ENCODE measurements at regions not wholly inside any gene's neighbourhood (a gene's known extent, or its start where the extent isn't known, plus 50 kb on each side); places are given as distances from the start of the nearest gene placed in this dataset.

DNA sequence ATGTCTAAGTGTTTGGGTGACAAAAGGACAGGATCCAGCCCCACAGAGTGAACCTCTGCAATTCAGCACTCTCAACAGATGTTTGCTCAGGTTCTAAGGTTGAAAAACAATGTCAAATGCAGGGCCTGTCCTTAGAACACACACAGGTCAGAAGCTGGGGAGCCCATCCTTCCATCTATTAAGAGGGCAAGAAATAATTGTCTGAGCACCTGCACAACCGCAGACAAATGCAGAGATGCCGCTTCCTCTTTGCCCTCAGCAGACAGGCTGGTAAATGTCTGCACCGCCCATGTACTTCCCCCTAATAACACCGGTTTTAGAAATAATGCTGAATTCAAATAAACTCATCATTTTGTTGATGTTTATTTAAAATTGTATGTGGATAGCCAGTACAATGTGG is 414.5 kb upstream of the ADAMTS16 start:
- no peak for DNase-seq

DNA sequence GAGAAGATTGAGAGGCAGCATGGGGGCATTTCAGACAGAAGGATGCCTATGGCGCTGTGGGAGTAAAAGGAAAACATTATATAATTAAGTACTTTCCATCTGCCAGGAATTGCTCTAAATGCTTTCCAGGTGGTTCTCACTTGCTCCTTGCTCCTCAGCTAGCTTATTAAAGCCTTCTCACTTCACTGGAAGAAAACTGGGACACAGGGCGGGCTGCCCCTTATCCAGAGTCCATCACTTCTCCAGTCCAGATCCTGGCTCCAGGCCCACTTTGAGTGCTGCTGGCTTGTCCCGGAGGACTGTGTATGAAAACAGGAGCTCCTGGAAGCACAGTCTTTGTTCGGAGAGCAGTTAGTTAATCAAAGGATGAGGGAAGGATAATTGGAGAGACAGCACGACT is 409.9 kb upstream of the ADAMTS16 start:
- no peak for DNase-seq

DNA sequence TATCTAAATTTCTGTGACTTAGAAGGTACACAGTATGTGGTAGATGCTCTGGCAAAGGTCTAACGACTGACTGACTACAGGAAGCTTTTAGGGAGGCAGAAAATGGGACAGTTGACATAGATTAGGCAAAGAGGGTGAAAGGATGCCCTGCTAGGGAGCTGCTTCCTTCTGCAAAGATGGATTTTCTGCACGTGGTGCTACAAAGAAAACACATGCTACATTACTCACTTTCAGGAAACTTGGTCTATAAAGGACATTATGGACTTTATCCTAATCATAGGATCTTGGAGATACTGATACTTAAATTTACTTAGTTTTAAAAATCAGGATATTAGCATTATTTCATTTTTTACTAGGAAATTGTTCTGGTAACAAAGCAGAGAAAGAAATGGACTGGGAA is 405.8 kb upstream of the ADAMTS16 start:
- no peak for DNase-seq

DNA sequence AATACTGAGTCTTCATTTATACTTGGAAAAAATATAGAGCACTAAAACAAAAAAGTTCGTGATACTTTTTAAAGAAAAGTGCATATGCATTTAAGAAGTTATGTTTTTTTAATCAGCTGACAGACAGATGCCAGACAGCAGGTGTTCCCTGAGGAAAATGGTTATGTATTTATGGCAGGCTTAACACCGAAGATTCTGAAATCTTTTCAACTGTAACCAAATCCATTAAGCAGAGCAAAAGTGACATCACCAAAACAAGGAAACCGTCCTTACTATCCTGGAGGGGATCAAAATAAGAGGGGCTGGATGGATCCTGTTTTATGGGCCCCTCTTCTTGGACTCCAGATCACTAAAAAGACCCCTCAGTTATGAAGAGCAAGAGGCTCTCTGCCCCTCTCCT is 404.9 kb upstream of the ADAMTS16 start:
- no peak for DNase-seq

DNA sequence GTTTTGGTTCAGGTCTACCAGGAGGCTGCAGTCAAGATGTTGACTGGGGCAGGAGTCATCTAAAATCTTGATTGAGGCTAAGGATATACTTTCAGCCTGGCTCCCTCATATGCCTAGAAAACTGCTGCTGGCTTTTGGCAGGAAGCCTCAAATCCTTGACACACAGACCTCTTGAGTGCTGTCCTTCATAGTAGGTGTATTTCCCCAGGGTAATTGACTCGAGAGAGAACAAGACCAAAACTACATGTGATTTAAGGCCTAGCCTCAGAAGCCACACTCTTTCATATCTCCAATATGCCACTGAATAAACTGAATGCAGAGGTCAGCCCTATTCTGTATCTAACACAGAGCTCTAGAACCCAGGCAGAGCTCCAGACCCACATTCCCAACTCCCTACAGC is 402.3 kb upstream of the ADAMTS16 start:
- no peak for DNase-seq

DNA sequence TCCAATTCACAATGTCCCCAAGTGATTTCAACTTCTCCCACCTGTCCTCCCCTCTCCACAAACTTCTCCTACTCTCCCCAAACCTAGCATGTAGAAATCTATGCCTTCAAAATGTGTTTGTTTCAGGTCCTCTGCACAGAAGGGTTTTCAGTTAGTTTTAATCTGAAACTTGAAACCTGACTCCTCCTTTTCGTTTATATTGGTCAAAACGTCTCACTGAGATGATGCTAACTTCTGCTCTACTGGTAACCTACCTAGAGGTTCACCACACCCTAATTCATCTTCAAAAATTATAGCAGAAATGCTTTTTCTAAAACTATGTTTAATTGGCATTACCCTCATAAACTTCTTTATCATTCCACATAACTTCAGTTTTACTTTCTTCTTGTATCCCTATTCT is 401.8 kb upstream of the ADAMTS16 start:
- no peak for DNase-seq

DNA sequence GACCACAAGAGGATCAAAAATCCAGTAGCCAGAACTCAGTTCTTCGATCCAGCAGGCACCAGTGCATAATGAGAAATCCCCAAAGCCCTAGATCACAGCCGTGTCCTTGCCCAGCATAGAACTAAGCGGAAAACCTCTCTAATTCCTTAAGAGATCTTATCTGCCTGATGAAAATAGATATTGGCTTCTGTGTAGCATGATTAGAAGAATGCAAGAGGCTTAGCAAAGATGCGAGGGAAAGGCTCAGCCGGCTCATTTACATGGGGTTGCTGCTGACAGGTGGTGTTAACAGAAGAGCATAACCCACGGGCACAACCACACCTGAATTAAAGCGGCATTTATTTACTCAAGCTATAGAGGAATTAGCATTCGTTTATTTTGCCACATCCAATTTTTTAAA is 400.0 kb upstream of the ADAMTS16 start:
- no peak for DNase-seq

DNA sequence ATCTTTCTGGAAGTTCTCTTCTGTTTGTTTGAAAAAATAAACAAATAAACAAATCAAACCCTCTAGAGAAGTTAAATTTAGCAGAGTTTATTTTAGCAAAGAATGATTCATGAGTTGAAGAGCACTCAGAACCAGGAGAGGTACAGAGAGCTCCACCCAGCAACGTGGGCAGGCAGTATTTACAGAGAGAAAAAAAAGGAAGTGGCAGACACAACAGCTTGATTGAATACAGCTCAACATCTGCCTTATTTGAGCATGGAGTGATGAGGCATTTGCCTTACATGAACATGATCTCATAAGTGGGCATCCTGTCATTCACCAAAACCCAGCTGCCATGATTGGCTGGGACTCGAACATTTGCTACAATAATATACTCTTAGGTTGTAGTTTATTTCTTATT is 381.6 kb upstream of the ADAMTS16 start:
- no peak for DNase-seq

DNA sequence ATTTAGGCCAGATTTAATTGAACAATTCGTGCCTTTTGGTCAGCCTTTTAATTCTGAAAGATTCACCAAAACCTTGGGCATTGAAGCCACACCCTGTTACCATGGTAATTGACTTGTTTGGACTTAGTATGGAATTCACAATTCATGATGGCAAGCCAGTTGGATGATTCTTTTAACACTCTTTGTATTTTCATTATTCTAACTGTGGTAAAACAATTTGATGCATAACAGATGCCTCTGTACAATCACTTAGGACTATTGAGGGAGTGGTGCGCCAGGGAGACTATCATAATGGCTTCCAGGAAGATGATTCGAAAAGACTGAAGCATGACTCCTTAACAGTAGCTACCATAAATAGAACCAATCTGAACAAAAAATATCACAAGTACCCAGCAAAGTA is 381.1 kb upstream of the ADAMTS16 start:
- DNase-seq: no peak

DNA sequence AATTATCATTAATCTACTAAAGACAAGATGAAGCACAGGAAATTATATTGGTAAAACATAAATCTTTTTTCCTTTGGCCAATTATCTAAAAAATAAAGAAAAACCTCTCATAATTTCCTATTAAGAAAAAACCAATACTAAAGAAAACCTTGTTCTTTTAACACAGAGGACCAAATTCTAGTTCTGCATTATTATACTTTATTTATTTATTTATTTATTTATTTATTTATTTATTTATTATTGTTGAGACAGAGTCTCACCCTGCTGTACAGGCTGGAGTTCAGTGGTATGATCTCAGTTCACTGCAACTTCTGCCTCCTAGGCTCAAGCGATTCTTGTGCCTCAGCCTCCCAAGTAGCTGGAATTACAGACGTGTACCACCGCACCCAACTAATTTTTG is 377.8 kb upstream of the ADAMTS16 start:
- DNase-seq: no peak

DNA sequence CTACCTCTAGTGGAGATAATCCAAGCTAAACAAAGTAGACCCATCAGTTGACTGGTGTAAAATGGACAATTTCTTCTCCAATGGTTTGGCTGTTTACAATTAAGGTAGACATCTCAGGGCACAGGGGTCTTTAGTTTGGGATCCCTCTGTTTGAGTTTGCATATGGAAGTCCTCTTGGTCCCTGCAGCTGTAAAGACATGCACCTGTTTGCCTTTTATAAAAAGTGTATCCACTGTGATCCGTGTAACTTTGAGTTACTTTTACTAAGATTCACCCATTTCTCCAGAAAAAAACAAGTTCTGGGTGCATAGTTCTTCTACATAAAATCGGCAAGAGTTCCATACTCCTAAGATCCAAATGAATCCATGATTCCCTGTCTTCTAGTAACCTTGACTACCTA is 374.7 kb upstream of the ADAMTS16 start:
- DNase-seq: no peak

DNA sequence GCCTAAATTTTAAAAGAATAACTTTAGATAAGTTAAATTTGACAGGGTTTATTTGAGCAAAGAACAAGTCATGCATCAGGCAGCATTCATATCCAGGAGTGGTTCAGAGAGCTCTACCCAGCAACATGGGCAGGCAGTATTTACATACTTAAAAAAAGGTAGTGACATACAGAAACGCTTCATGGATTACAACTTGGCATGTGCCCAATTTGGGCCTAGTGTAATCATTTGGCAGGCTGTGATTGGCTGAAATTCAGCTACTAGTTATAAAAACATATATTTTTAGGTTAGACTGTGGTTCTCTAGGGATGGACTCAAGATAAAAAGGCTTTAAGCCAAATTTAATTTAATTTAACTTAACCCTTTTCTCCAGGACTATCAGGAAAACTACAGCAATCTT is 374.0 kb upstream of the ADAMTS16 start:
- DNase-seq: no peak

DNA sequence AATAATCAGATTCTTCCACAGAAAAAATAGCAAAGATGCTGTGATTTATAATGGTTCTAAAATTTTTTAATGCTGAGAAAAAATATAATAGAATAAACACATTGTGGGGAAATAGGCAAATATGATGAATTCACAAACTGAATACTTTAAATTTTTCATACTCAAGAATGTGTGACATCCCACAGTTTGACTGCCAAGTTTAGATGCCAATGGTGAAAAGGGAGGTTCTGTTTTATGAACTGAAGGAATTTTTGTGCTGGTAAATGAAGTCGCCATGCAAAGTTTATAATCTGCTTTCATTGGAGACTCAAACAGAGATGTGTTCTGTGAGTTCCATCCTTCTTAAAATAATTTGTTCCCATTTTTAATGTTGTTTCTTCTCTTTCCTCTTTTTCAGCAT is 367.5 kb upstream of the ADAMTS16 start:
- DNase-seq: no peak

DNA sequence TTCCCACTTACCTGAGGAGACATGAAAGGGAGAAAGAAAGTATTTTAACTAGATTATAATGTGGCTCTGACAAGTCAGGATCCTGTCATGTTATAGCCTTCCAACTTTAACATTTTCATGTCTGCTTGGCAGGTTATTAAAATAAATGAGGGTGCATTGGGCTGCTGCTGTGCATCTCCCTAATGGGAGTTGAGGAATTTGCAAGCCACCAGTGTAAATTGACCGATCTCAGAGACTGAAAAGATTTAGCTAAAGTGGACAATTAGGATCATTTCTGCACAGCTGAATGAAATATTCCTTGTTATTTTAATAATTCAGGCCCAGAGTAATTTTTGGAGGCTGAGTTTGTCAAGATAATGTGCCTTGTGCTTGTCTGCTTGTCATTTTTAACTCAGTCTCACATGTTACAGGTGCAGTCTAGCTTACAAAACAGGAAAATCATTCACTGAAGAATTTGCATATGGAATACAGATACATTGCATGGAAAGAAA is 366.3 kb upstream of the ADAMTS16 start:
- DNase-seq: no peak

DNA sequence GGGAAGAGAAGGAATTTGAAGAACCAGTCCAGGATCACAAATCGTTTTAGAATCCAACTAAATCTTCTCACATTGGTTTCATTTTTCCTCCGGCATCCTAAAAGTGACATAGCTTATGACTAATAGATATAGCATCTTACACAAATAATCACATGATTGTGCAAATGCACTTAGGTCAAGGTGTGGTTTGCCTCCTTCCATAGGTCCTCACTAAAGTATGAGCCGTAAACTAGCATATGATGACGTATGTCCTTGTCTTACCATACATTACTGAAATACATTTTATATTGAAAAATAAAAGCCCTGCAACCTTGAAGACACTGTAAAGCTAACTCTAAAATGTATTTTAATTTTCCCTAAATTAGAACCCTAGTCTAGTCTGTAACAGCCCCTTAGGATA is 362.7 kb upstream of the ADAMTS16 start:
- DNase-seq: no peak

DNA sequence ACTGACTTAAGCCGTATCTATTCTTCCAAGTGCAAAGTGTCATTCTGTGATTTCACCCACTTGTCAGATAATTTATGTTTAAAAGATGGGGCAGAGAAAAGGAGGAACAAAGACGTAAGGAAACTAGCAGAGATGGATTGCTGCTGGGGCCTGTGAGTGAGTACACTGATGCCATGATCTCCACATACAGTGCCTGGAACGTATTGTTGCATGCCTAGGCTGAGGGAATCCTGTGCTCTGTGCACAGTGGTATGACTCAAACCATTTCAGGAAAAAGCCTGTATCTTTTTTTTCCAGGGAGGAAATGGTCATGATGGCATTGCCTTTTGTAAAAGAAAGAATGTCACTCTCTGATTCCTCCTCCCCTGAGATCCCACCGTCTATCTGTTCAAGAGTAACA is 359.5 kb upstream of the ADAMTS16 start:
- DNase-seq: peak; percentile 3

DNA sequence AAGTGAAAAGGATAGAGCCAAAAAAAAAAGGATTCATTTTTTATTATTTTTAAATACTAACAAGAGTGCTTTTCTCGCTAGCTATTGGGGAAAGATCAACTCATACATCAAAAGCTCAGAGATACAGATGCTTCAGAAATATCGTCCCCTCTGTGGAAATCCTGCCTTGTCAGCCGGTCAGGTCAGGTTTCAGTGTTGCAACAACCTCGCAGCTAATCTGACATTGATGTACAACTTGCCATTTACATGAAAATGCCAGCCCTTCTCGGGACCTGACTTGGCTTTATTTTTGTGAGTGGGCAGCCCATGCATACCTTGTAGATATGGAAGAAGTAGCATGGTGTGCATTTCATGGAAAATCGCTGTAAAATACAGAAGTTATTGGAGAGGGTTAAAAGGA is 358.8 kb upstream of the ADAMTS16 start:
- DNase-seq: no peak

DNA sequence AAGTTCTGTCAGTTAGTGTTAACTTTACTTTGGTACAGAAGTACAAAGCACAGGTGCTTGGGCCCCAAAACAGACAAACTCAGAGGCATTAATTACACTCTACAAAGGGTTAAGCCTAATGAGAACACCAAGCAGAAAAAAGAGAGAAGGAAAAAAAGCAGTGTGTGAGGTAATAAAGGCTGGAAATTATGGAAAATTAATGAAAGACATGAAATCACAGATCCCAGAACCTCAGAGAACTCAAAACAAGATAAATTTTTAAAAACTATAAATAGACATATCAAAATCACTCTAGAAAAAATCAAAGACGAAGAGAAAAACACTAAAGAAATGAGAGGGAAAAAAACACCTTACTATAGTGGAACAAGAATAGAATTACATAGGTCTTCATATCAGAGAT is 354.2 kb upstream of the ADAMTS16 start:
- no peak for DNase-seq

DNA sequence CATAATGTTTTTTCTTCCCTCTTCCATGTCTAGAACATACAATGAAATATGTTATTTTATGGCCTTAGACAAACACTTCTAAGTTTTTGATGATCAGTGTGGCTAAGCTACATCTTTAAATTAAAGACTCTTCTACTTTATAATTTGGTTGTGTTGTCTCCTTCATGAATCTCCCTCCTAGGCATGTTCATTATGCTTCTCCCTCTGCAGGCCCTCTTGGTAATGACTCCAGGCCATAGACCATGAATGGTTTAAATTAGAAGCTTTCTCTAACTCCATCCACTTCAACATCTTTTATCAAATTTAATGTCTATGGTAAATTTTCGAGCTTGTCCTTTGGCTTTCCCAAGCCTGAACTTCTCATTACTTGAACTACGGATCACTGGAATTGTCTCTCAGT is 342.7 kb upstream of the ADAMTS16 start:
- DNase-seq: no peak

DNA sequence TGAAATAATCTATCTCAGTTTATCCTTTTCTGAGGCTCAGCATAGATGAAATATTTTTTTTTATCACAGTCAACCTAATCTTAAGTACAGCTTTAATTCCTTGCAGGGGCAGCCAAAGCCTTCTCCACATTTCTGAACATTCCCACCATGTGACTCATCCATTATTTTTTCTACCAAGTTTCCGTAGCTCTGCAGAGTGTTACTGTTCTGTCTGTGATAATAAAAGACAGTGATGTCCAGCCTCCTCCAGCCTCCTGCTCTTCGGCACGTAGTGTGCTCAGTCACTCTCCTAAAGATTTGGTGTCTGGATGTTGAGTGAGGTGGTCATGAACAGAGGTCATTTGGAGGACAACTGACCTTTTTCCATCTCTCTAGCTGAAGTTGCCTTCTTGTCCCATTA is 338.1 kb upstream of the ADAMTS16 start:
- DNase-seq: no peak

DNA sequence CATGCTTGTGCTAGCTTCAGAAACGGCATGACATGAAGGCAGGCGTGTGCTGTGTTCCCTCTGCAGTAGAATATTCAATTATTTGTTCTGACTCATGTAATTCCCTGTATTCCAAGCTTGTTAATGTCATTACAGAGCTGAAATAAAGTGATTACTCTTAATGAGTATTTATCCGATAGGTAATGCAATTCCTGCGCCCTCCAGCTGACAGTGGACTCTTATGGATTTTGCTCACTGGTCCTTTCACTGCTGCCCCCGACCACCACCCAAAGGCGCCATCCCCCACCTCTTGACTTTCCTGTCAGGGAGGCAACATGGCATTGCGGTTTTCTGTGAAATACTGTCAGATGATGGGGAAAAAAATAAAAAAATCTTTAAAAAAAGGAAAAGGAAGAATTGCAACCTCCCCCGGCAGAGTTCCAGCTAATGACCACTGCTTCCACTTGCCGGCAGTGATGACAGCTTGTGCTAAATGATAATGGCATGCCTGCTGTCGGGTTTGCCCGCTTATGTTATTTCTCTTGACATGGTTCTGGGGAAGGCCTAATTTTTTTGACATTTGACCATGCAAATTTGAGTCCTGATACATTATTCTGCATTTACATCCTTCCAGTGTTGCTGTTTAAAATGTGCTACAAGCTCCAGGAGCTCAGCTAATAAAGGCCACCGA is 335.3 kb upstream of the ADAMTS16 start:
- DNase-seq: no peak

DNA sequence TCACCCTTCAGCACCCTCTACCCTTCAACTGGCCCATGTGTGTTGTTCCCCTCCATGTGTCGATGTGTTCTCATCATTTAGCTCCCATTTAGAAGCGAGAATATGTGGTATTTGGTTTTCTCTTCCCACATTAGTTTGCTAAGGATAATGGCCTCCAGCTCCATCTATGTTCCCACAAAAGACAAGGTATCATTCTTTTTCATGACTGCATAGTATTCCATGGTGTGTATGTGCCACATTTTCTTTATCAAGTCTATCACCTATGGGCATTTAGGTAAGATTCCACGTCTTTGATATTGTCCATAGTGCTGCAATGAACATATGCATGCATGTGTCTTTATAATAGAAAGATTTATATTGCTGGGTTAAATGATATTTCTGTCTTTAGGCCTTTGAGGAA is 325.1 kb upstream of the ADAMTS16 start:
- DNase-seq: no peak

DNA sequence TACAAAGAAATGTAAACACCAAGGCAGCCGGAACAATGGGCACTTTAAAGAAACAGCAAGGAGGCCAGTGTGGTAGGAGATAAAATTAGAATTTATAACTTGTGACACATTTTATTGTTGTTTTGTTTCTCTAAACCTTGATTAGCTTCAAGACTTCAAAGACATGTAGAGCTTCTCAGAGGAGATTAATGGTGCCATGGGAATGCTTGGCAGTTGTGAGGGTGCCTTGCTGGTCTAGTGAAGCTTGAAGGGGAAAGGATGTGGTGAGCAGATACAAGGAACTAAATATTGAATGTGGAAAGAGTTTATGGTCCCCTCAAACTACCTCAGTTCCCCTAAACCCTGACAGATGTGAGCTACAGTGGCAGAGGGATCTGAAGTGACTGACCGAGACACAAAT is 322.4 kb upstream of the ADAMTS16 start:
- peak; percentile 38 for DNase-seq

DNA sequence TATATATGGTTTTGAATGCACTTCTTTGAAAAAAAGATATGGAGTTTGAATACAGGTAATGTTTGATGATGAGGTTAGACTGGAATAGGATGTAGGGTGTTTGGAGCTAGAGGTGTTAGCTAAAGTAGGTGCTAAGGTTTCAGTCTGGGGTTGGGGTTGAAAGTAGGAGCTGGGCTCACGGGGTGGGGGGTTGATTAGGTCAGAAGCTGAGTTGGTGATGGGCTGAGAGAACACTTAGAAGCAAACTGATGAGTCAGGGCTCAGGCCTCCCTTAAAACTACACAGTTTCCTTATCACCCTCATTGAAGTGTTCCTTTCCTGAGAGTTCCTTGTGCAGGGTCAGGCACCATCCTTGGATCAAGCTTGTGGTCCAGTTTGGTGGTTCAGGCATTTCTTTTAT is 308.8 kb upstream of the ADAMTS16 start:
- no peak for DNase-seq

DNA sequence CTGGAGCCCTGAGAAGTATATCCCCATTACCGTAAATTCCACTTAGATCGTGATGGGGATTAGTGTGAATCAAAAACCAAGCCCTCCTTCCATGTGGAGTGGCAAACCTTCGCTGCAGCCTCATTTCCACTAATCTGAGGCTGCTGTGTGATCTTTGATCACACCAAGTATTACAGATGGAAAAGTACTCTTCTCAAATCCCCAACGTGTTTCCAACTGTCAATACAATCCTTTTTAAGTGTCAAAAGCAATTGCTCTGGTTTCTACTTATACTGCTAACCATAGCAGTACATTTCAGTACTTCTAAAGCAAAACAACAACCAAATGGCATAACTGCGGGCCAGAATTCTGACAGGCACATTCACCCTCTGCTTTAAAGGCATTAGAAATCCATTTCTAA is 307.7 kb upstream of the ADAMTS16 start:
- no peak for DNase-seq

All from left kidney (tissue), 1 donor.